ENCODE measurements at regions not wholly inside any gene's neighbourhood (a gene's known extent, or its start where the extent isn't known, plus 50 kb on each side); places are given as distances from the start of the nearest gene placed in this dataset.

- H3K9ac ChIP-seq (ENCODE audit: low read length) = no peak overlapping the region
- Mint-ChIP-seq H3K4me3 (ENCODE audit: unreplicated experiment) (no peak overlapping the region), H3K36me3 (ENCODE audit: low read depth, unreplicated experiment) (no peaks in the 10 kb centered on the region), H3K27me3 (ENCODE audit: low read depth, unreplicated experiment) (no peaks in the 10 kb centered on the region), H3K4me1 (ENCODE audit: low read depth, unreplicated experiment) (peaks cover 1% of the 10 kb centered on the region), H3K27ac (ENCODE audit: unreplicated experiment) (no peak overlapping the region), H3K9me3 (ENCODE audit: unreplicated experiment) (no peaks in the 10 kb centered on the region)
- no peaks in the 10 kb centered on the region for H3K9me3 ChIP-seq (ENCODE audit: insufficient read depth, low read depth, low read length)
- TF ChIP-seq CTCF (IDR thresholded peaks at IDR 0.05; ENCODE audit: insufficient read depth, low read depth, low read length) (no peak), EZH2 (IDR thresholded peaks at IDR 0.05; ENCODE audit: insufficient read depth, low read length) (no peak)
- no peaks in the 10 kb centered on the region for H3K36me3 ChIP-seq (ENCODE audit: insufficient read depth, low read length)
- no peak overlapping the region for H2AFZ ChIP-seq (ENCODE audit: low read depth, low read length)
- no peak for DNase-seq (ENCODE audit: low read depth)
- H3K4me2 ChIP-seq (ENCODE audit: low read length) = no peak overlapping the region
- no peaks in the 10 kb centered on the region for H3K79me2 ChIP-seq (ENCODE audit: insufficient read depth, low read length)
- H3K4me1 ChIP-seq (ENCODE audit: insufficient read depth, low read length) = no peaks in the 10 kb centered on the region
- no peaks in the 10 kb centered on the region for H3K27me3 ChIP-seq (ENCODE audit: insufficient read depth, low read length)
- H4K20me1 ChIP-seq (ENCODE audit: insufficient read depth, low read length) = no peaks in the 10 kb centered on the region
- FAIRE-seq = no peak
- H3K27ac ChIP-seq (ENCODE audit: low read depth, low read length) = no peak overlapping the region
- no peak overlapping the region for H3K4me3 ChIP-seq (ENCODE audit: insufficient read depth, low read depth, low read length)
Measured at GRCh38 chrX:155666741-155667140, 54.0 kb upstream of the TMLHE start.

All from astrocyte (in vitro differentiated cells and primary cell).